ENCODE measurements at regions not wholly inside any gene's neighbourhood (a gene's known extent, or its start where the extent isn't known, plus 50 kb on each side); places are given as distances from the start of the nearest gene placed in this dataset.

- no peaks in the 10 kb centered on the region for H3K9me3 ChIP-seq
- no peak overlapping the region for H3K4me3 ChIP-seq
- H3K27ac ChIP-seq, result peak overlapping the region in 6 of 8 donors; percentile 40 to 71 (median 55)
- peak in 2 of 3 donors; percentile 24 to 29 for TF ChIP-seq POLR2AphosphoS5 (IDR thresholded peaks at IDR 0.05)
- TF ChIP-seq POLR2A (IDR thresholded peaks at IDR 0.05), result no peak
- no peak for TF ChIP-seq CTCF (IDR thresholded peaks at IDR 0.05 in 8 of 11, conservative IDR thresholded peaks at IDR 0.05 in 3 of 11)
- peak; percentile 69 for DNase-seq
- no peaks in the 10 kb centered on the region for H3K36me3 ChIP-seq
- 33 to 44% (median 38%) methylated on average over 10 of the region's 10 CpGs for WGBS, 5 donors
- intact Hi-C loops (cut with DNase I; ENCODE audit: low total_unique reads), result no loop called here
- peaks cover 0 to 10% (median 5%) of the 10 kb centered on the region in 6 donors for H3K4me1 ChIP-seq
- H3K27me3 ChIP-seq (replicated peaks in 1 of 7), result no peaks in the 10 kb centered on the region
Observed at GRCh38 chr2:236359426-236360045, 95.3 kb upstream of the ASB18 start.

GRCh38 chr2:236360496-236360895 lies 96.3 kb upstream of the ASB18 start:
- no peak overlapping the region for H3K27ac ChIP-seq
- peaks cover 0 to 10% (median 5%) of the 10 kb centered on the region in 6 donors for H3K4me1 ChIP-seq
- no peak for DNase-seq
- peaks cover 0 to 8% (median 0%) of the 10 kb centered on the region in 7 donors for H3K27me3 ChIP-seq (replicated peaks in 1 of 7)
- TF ChIP-seq POLR2AphosphoS5 (IDR thresholded peaks at IDR 0.05) (no peak), CTCF (IDR thresholded peaks at IDR 0.05 in 8 of 11, conservative IDR thresholded peaks at IDR 0.05 in 3 of 11) (no peak), POLR2A (IDR thresholded peaks at IDR 0.05) (no peak)
- H3K9me3 ChIP-seq, result no peaks in the 10 kb centered on the region
- intact Hi-C loops (cut with DNase I; ENCODE audit: low total_unique reads), result no loop called here
- H3K4me3 ChIP-seq, result no peak overlapping the region
- H3K36me3 ChIP-seq, result no peaks in the 10 kb centered on the region
- WGBS, 5 donors, result 71 to 94% (median 90%) methylated on average over 4 of the region's 4 CpGs

- no peaks in the 10 kb centered on the region for H3K9me3 ChIP-seq
- no peak overlapping the region for H3K27ac ChIP-seq
- no peaks in the 10 kb centered on the region for H3K36me3 ChIP-seq
- H3K4me3 ChIP-seq, result no peak overlapping the region
- 83 to 89% (median 88%) methylated on average over 10 of the region's 10 CpGs for WGBS, 5 donors
- no peak for DNase-seq
- H3K4me1 ChIP-seq, result peaks cover 0 to 35% (median 11%) of the 10 kb centered on the region in 6 donors
- peaks cover 0 to 33% (median 0%) of the 10 kb centered on the region in 7 donors for H3K27me3 ChIP-seq (replicated peaks in 1 of 7)
- TF ChIP-seq CTCF (IDR thresholded peaks at IDR 0.05 in 8 of 11, conservative IDR thresholded peaks at IDR 0.05 in 3 of 11) (no peak), POLR2A (IDR thresholded peaks at IDR 0.05) (no peak), POLR2AphosphoS5 (IDR thresholded peaks at IDR 0.05) (no peak)
- intact Hi-C loops (cut with DNase I; ENCODE audit: low total_unique reads), result no loop called here
Observed at GRCh38 chr2:236363711-236364277, 99.6 kb upstream of the ASB18 start.

GRCh38 chr2:236365258-236366048 lies 101.2 kb upstream of the ASB18 start:
- H3K4me3 ChIP-seq, result no peak overlapping the region
- H3K27me3 ChIP-seq (replicated peaks in 1 of 7), result peaks cover 0 to 43% (median 0%) of the 10 kb centered on the region in 7 donors
- H3K27ac ChIP-seq, result no peak overlapping the region
- DNase-seq, result peak; percentile 73
- 83 to 89% (median 87%) methylated on average over 14 of the region's 14 CpGs for WGBS, 5 donors
- H3K36me3 ChIP-seq, result no peaks in the 10 kb centered on the region
- TF ChIP-seq CTCF (IDR thresholded peaks at IDR 0.05 in 8 of 11, conservative IDR thresholded peaks at IDR 0.05 in 3 of 11) (no peak), POLR2A (IDR thresholded peaks at IDR 0.05) (no peak), POLR2AphosphoS5 (IDR thresholded peaks at IDR 0.05) (no peak)
- H3K9me3 ChIP-seq, result no peaks in the 10 kb centered on the region
- H3K4me1 ChIP-seq, result peaks cover 0 to 35% (median 9%) of the 10 kb centered on the region in 6 donors
- intact Hi-C loops (cut with DNase I; ENCODE audit: low total_unique reads), result no loop called here
